Epithelial cell of proximal tubule (primary cell): ENCODE measurements at regions not wholly inside any gene's neighbourhood (a gene's known extent, or its start where the extent isn't known, plus 50 kb on each side); places are given as distances from the start of the nearest gene placed in this dataset.

Experiments
- DNase-seq: peaks from one replicate; pipeline ENCODE4 v3.0.0-alpha.2; 2011; ENCODE audit warnings: low read depth
- H3K4me3 ChIP-seq: 2 replicates; pipeline ENCODE4 v1.5.1; 2011; ENCODE audit warnings: low read depth, mild to moderate bottlenecking, low read length
- TF ChIP-seq, protein P1 (sequence below): conservative IDR thresholded peaks from 2 replicates; pipeline ENCODE4 v1.5.1; 2012; ENCODE audit warnings: low read depth, mild to moderate bottlenecking, low read length

DNA sequence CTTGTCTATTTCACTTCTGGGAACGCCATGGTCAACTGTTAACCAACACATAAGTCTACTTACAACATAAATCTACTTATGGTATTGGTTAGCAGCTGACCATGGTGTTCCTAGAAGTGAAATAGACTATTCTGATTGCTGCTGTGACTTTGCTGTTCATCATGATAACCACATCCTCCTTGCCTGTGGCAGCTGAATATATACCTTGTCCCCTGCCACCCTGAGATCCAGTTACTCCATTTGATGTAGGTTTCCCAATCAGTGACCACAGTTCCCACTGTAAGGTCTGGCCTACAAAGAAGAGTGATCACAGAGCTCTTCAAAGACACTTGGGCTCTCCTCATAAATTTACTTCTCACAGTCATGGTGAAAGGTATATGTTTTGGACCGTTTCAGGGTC, 66.8 kb upstream of the ALDH1A3 start:
- TF ChIP-seq, protein P1, sequence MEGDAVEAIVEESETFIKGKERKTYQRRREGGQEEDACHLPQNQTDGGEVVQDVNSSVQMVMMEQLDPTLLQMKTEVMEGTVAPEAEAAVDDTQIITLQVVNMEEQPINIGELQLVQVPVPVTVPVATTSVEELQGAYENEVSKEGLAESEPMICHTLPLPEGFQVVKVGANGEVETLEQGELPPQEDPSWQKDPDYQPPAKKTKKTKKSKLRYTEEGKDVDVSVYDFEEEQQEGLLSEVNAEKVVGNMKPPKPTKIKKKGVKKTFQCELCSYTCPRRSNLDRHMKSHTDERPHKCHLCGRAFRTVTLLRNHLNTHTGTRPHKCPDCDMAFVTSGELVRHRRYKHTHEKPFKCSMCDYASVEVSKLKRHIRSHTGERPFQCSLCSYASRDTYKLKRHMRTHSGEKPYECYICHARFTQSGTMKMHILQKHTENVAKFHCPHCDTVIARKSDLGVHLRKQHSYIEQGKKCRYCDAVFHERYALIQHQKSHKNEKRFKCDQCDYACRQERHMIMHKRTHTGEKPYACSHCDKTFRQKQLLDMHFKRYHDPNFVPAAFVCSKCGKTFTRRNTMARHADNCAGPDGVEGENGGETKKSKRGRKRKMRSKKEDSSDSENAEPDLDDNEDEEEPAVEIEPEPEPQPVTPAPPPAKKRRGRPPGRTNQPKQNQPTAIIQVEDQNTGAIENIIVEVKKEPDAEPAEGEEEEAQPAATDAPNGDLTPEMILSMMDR = no peak
- DNase-seq = no peak
- H3K4me3 ChIP-seq = no peak overlapping the region

DNA sequence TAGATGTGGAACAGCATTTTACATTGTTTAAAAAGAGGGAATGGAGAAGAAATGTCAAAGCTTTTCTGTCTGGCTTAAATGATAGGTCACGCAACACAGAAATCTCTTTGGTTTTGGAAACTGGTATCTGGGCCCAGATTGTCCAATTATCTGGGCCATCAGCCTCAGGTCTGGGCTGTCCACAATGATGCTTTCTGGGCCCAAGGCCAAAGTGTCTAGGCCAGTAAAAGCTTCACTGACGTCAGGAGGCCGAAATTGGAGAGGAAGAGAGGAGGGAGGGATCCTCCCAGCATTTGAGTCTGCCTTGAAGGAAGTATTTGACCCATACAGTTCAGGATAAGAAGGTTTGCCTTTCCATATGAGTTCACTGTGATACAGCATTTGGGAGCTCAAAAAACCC, 60.7 kb upstream of the ALDH1A3 start:
- TF ChIP-seq, protein P1 = no peak
- DNase-seq = no peak
- H3K4me3 ChIP-seq = no peak overlapping the region

DNA sequence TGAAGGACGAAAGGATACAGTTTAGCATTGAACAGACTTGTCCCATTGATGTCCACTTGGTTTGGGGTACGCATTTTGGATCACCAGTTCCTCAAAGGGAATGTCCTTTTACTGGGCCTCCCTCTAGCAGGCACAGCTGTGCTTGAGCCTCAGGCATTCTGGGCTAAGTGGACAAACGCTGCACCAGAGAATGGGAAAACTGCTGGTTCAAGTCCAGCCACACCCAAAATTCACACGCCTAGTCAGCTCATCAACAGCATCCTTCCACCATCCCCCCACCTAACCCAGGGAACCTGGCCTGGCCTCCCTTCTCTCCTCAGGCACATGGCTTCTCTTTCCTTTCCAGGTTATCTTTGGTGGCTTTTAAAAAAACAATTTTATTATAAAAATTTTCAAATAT, 59.1 kb upstream of the ALDH1A3 start:
- TF ChIP-seq, protein P1 = no peak
- no peak for DNase-seq
- no peak overlapping the region for H3K4me3 ChIP-seq

DNA sequence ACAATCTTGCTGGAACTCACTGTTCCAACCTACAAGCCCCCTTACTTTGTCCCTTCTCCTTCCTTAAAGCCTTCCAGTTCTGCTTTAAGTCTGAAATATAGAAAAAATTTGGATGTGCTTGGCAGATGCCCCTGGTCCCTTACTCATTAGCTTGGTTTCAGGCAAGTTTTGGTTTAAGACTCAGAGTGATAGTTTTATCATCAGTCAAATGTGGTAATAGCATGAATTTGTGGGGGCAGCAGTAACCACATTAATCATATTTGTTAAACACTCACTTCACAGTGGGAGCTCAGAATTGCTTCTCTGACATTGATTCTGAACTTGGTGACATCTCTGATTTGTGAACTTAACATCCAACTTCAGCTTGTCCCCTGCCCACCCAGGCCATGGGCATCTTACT, 58.3 kb upstream of the ALDH1A3 start:
- H3K4me3 ChIP-seq = no peak overlapping the region
- DNase-seq = no peak
- TF ChIP-seq, protein P1 = no peak

DNA sequence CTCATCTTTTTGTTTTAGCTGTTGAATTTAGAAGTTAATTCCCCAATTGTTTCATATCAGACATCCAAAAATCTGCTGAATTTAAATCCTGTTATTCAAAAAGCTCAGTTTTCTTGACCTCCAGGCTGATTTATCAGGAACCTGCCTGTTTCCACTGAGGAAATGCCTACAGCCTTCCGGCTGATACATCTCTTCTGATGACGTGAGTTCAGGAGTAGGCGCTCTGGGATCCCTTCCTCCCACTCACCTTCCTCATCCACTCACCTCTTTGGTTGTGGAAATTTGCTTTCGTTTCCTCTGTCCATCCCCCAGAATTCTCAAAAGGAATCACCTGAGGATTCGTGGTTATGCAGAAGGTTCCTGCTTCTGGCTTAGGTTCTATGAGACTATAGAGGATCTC, 55.4 kb upstream of the ALDH1A3 start:
- no peak overlapping the region for H3K4me3 ChIP-seq
- DNase-seq = no peak
- TF ChIP-seq, protein P1 = no peak

DNA sequence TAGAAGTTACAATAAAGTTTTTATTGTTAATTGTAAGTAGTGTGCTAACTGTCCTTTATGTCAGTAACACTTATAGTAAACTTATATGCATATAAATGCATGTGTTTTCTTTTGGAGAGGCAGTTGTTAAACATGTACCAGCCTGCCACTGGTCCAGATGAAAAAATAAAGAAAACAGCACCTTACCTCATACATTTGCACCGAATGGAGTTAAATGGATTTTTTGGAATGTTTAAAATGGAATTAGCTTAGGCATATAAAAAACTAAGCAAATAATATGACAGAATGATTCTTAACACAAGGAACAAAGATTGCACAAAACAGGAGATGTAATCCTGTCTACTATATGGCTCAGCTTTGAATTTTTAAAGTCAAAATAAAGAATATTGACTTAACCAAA, 50.2 kb upstream of the ALDH1A3 start:
- no peak overlapping the region for H3K4me3 ChIP-seq
- DNase-seq = no peak
- TF ChIP-seq, protein P1 = no peak
